ENCODE measurements at regions not wholly inside any gene's neighbourhood (a gene's known extent, or its start where the extent isn't known, plus 50 kb on each side); places are given as distances from the start of the nearest gene placed in this dataset.

GRCh38 chr7:84821671-84822534 is 365.0 kb downstream of the SEMA3D start:
- no peaks in the 10 kb centered on the region for H3K79me2 ChIP-seq (ENCODE audit: low read length)

DNA sequence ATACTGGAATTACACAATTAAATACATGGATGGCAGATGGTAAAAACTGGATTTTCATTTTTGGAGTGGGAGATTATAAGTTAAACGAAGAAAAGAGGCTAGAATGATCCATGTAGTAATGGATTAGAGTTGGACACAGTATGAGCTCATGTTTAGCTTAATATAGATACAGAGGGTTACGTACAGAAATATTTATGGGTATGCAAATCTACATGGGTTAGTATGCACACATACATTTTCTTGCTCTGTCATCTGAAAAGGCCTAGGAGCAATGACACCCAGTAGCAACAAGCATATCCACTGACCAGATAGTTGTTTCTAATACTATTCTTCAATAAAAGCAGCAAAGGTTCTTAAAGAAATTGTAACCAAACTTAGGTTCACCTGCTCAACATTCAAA is 366.4 kb downstream of the SEMA3D start:
- no peak for DNase-seq
- H3K36me3 ChIP-seq (replicated peaks; ENCODE audit: insufficient read depth, low read length) = no peaks in the 10 kb centered on the region
- H3K9me2 ChIP-seq (replicated peaks; ENCODE audit: insufficient read depth, low read length) = no peaks in the 10 kb centered on the region
- no peaks in the 10 kb centered on the region for H4K20me1 ChIP-seq (ENCODE audit: insufficient read depth, low read length)
- no peak overlapping the region for H3K9ac ChIP-seq (ENCODE audit: low read length)
- H3F3A ChIP-seq (ENCODE audit: insufficient read depth, low read length) = no peaks in the 10 kb centered on the region
- no peaks in the 10 kb centered on the region for H3K27me3 ChIP-seq (replicated peaks; ENCODE audit: insufficient read depth, low read length)
- H3K4me3 ChIP-seq (ENCODE audit: low read length) = no peak overlapping the region
- no peak overlapping the region for H2AFZ ChIP-seq (ENCODE audit: low read length)
- no peak overlapping the region for H3K27ac ChIP-seq (ENCODE audit: low read length)
- no peak overlapping the region for H3K4me2 ChIP-seq (ENCODE audit: low read depth, low read length)
- no peaks in the 10 kb centered on the region for H3K9me3 ChIP-seq (replicated peaks; ENCODE audit: insufficient read depth, low read length)
- TF ChIP-seq EZH2phosphoT487 (IDR thresholded peaks at IDR 0.05; ENCODE audit: low read length) (no peak), EZH2 (optimal IDR thresholded peaks at IDR 0.05; ENCODE audit: low read depth, low read length) (no peak)
- TF ChIP-seq, protein P1, sequence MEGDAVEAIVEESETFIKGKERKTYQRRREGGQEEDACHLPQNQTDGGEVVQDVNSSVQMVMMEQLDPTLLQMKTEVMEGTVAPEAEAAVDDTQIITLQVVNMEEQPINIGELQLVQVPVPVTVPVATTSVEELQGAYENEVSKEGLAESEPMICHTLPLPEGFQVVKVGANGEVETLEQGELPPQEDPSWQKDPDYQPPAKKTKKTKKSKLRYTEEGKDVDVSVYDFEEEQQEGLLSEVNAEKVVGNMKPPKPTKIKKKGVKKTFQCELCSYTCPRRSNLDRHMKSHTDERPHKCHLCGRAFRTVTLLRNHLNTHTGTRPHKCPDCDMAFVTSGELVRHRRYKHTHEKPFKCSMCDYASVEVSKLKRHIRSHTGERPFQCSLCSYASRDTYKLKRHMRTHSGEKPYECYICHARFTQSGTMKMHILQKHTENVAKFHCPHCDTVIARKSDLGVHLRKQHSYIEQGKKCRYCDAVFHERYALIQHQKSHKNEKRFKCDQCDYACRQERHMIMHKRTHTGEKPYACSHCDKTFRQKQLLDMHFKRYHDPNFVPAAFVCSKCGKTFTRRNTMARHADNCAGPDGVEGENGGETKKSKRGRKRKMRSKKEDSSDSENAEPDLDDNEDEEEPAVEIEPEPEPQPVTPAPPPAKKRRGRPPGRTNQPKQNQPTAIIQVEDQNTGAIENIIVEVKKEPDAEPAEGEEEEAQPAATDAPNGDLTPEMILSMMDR (IDR thresholded peaks at IDR 0.05; ENCODE audit: low read length) = no peak
- H3K79me2 ChIP-seq (ENCODE audit: low read length) = no peaks in the 10 kb centered on the region
- H3K4me1 ChIP-seq (ENCODE audit: low read length) = no peaks in the 10 kb centered on the region

More at GRCh38 chr7:84821671-84822534, 365.0 kb downstream of the SEMA3D start:
- Histone ChIP-seq H3K4me3 (ENCODE audit: low read length) (no peak overlapping the region), H4K20me1 (ENCODE audit: insufficient read depth, low read length) (no peaks in the 10 kb centered on the region), H3K4me1 (ENCODE audit: low read length) (no peaks in the 10 kb centered on the region), H3K4me2 (ENCODE audit: low read depth, low read length) (no peak overlapping the region), H3K9me3 (replicated peaks; ENCODE audit: insufficient read depth, low read length) (no peaks in the 10 kb centered on the region), H3K27ac (ENCODE audit: low read length) (no peak overlapping the region), H3K9me2 (replicated peaks; ENCODE audit: insufficient read depth, low read length) (no peaks in the 10 kb centered on the region), H3F3A (ENCODE audit: insufficient read depth, low read length) (no peaks in the 10 kb centered on the region), H3K27me3 (replicated peaks; ENCODE audit: insufficient read depth, low read length) (no peaks in the 10 kb centered on the region), H3K9ac (ENCODE audit: low read length) (no peak overlapping the region), H3K36me3 (replicated peaks; ENCODE audit: insufficient read depth, low read length) (no peaks in the 10 kb centered on the region), H2AFZ (ENCODE audit: low read length) (no peak overlapping the region)
- no peak for DNase-seq
- TF ChIP-seq EZH2 (optimal IDR thresholded peaks at IDR 0.05; ENCODE audit: low read depth, low read length) = no peak
- TF ChIP-seq EZH2phosphoT487 (IDR thresholded peaks at IDR 0.05; ENCODE audit: low read length) = no peak
- TF ChIP-seq, protein P1 (IDR thresholded peaks at IDR 0.05; ENCODE audit: low read length) = no peak

DNA sequence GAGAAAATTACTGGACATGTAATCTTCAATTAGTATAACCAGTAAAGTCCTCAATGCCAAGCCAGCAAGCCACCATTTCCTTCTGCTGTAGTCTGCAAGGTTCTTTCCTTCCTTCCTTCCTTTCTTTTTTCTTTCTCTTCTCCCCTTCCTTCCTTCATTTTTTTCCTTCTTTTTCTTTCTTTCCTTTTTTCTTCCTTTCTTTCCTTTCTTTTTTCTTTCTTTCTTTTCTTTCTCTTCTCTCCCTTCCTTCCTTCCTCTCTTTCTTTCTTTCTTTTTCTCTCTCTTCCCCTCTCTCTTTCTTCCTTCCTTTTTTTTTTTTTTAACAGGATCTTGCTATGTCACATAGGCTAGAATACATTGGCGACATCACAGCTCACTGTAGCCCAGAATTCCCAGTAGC is 369.8 kb downstream of the SEMA3D start:
- Histone ChIP-seq H3K4me3 (ENCODE audit: low read length) (no peak overlapping the region), H4K20me1 (ENCODE audit: insufficient read depth, low read length) (no peaks in the 10 kb centered on the region), H3K79me2 (ENCODE audit: low read length) (no peaks in the 10 kb centered on the region), H3K27ac (ENCODE audit: low read length) (no peak overlapping the region), H3K4me1 (ENCODE audit: low read length) (no peaks in the 10 kb centered on the region), H3K9ac (ENCODE audit: low read length) (no peak overlapping the region), H3K9me3 (replicated peaks; ENCODE audit: insufficient read depth, low read length) (no peaks in the 10 kb centered on the region), H3K4me2 (ENCODE audit: low read depth, low read length) (no peak overlapping the region), H3K9me2 (replicated peaks; ENCODE audit: insufficient read depth, low read length) (no peaks in the 10 kb centered on the region), H2AFZ (ENCODE audit: low read length) (no peak overlapping the region), H3F3A (ENCODE audit: insufficient read depth, low read length) (no peaks in the 10 kb centered on the region), H3K27me3 (replicated peaks; ENCODE audit: insufficient read depth, low read length) (no peaks in the 10 kb centered on the region), H3K36me3 (replicated peaks; ENCODE audit: insufficient read depth, low read length) (no peaks in the 10 kb centered on the region)
- TF ChIP-seq, protein P1 (IDR thresholded peaks at IDR 0.05; ENCODE audit: low read length) = no peak
- no peak for TF ChIP-seq EZH2phosphoT487 (IDR thresholded peaks at IDR 0.05; ENCODE audit: low read length)
- no peak for TF ChIP-seq EZH2 (optimal IDR thresholded peaks at IDR 0.05; ENCODE audit: low read depth, low read length)
- DNase-seq = no peak

Data from MM.1S (cell line).